ENCODE measurements at regions not wholly inside any gene's neighbourhood (a gene's known extent, or its start where the extent isn't known, plus 50 kb on each side); places are given as distances from the start of the nearest gene placed in this dataset.

GRCh38 chr14:65299826-65300225 lies 112.7 kb upstream of the FUT8 start:
- Histone ChIP-seq H3K9ac (no peak overlapping the region), H3K27ac (no peak overlapping the region), H3K4me3 (no peak overlapping the region), H3K9me3 (replicated peaks in 1 of 11) (no peaks in the 10 kb centered on the region), H3K4me2 (no peak overlapping the region), H3K36me3 (no peaks in the 10 kb centered on the region), H4K20me1 (no peaks in the 10 kb centered on the region), H3K4me1 (peaks cover 0 to 9% (median under 1%) of the 10 kb centered on the region in 10 experiments; a peak in 5 of 20 replicates), H3K27me3 (peaks cover 0 to 9% (median 0%) of the 10 kb centered on the region in 11 experiments; a peak in 1 of 22 replicates)
- TF ChIP-seq Cebpa-rat (IDR thresholded peaks at IDR 0.05): no peak

GRCh38 chr14:65301862-65302539 lies 110.5 kb upstream of the FUT8 start:
- Histone ChIP-seq H3K9me3 (replicated peaks in 1 of 11) (no peaks in the 10 kb centered on the region), H3K36me3 (no peaks in the 10 kb centered on the region), H4K20me1 (no peaks in the 10 kb centered on the region), H3K27ac (no peak overlapping the region), H3K4me1 (peaks cover 0 to 14% (median 4%) of the 10 kb centered on the region in 10 experiments; a peak in 5 of 20 replicates), H3K4me3 (no peak overlapping the region), H3K9ac (no peak overlapping the region), H3K27me3 (peaks cover 0 to 4% (median 0%) of the 10 kb centered on the region in 11 experiments; a peak in 1 of 22 replicates), H3K4me2 (no peak overlapping the region)
- no peak for TF ChIP-seq Cebpa-rat (IDR thresholded peaks at IDR 0.05)

- no peak for TF ChIP-seq Cebpa-rat (IDR thresholded peaks at IDR 0.05)
- no peak overlapping the region for H3K27ac ChIP-seq
- H3K4me1 ChIP-seq: peaks cover 0 to 14% (median 4%) of the 10 kb centered on the region in 10 experiments; a peak in 5 of 20 replicates
These were observed 109.8 kb upstream of the FUT8 start for GRCh38 chr14:65302571-65303189.

GRCh38 chr14:65303190-65303898 lies 109.2 kb upstream of the FUT8 start:
- Histone ChIP-seq H3K27ac (no peak overlapping the region), H3K9me3 (replicated peaks in 1 of 11) (peaks cover 0 to 4% (median 2%) of the 10 kb centered on the region in 11 experiments; a peak in 7 of 22 replicates), H4K20me1 (no peaks in the 10 kb centered on the region), H3K4me1 (peaks cover 0 to 14% (median 4%) of the 10 kb centered on the region in 10 experiments; a peak in 5 of 20 replicates), H3K27me3 (peaks cover 0 to 4% (median 0%) of the 10 kb centered on the region in 11 experiments; a peak in 1 of 22 replicates), H3K36me3 (no peaks in the 10 kb centered on the region), H3K4me2 (no peak overlapping the region), H3K9ac (no peak overlapping the region), H3K4me3 (no peak overlapping the region)
- TF ChIP-seq Cebpa-rat (IDR thresholded peaks at IDR 0.05): no peak

More at GRCh38 chr14:65302571-65303189, 109.8 kb upstream of the FUT8 start:
- H3K36me3 ChIP-seq: no peaks in the 10 kb centered on the region
- no peak overlapping the region for H3K4me2 ChIP-seq
- H3K27me3 ChIP-seq: peaks cover 0 to 4% (median 0%) of the 10 kb centered on the region in 11 experiments; a peak in 1 of 22 replicates
- H4K20me1 ChIP-seq: no peaks in the 10 kb centered on the region
- H3K4me3 ChIP-seq: no peak overlapping the region
- no peak overlapping the region for H3K9ac ChIP-seq
- no peaks in the 10 kb centered on the region for H3K9me3 ChIP-seq (replicated peaks in 1 of 11)

GRCh38 chr14:65303899-65304222 lies 108.7 kb upstream of the FUT8 start:
- Histone ChIP-seq H3K36me3 (no peaks in the 10 kb centered on the region), H3K4me1 (peaks cover 0 to 14% (median 4%) of the 10 kb centered on the region in 10 experiments; a peak in 5 of 20 replicates), H3K27me3 (peaks cover 0 to 4% (median 0%) of the 10 kb centered on the region in 11 experiments; a peak in 1 of 22 replicates), H3K9me3 (replicated peaks in 1 of 11) (peaks cover 0 to 9% (median 4%) of the 10 kb centered on the region in 11 experiments; a peak in 7 of 22 replicates), H3K9ac (no peak overlapping the region), H4K20me1 (no peaks in the 10 kb centered on the region), H3K27ac (no peak overlapping the region), H3K4me3 (no peak overlapping the region), H3K4me2 (no peak overlapping the region; a peak in 1 of 22 replicates)
- TF ChIP-seq Cebpa-rat (IDR thresholded peaks at IDR 0.05): no peak

- TF ChIP-seq Cebpa-rat (IDR thresholded peaks at IDR 0.05): no peak
- Histone ChIP-seq H3K27ac (no peak overlapping the region), H4K20me1 (no peaks in the 10 kb centered on the region), H3K4me2 (peak overlapping the region in 1 of 11 experiments; percentile 7; a peak in 2 of 22 replicates), H3K9me3 (replicated peaks in 1 of 11) (peaks cover 0 to 13% (median 5%) of the 10 kb centered on the region in 11 experiments; a peak in 9 of 22 replicates), H3K36me3 (no peaks in the 10 kb centered on the region), H3K4me1 (peaks cover 0 to 14% (median 4%) of the 10 kb centered on the region in 10 experiments; a peak in 5 of 20 replicates), H3K27me3 (peaks cover 0 to 4% (median 0%) of the 10 kb centered on the region in 11 experiments; a peak in 1 of 22 replicates), H3K4me3 (no peak overlapping the region), H3K9ac (no peak overlapping the region)
These were observed 108.3 kb upstream of the FUT8 start for GRCh38 chr14:65304239-65304638.

GRCh38 chr14:65304963-65305362 lies 107.6 kb upstream of the FUT8 start:
- TF ChIP-seq Cebpa-rat (IDR thresholded peaks at IDR 0.05): no peak
- Histone ChIP-seq H3K9ac (no peak overlapping the region), H4K20me1 (no peaks in the 10 kb centered on the region), H3K9me3 (replicated peaks in 1 of 11) (peaks cover 4 to 16% (median 8%) of the 10 kb centered on the region in 11 experiments; a peak in 11 of 22 replicates), H3K27me3 (peaks cover 0 to 4% (median 0%) of the 10 kb centered on the region in 11 experiments; a peak in 1 of 22 replicates), H3K4me2 (no peak overlapping the region; a peak in 2 of 22 replicates), H3K36me3 (no peaks in the 10 kb centered on the region), H3K4me1 (peaks cover 0 to 14% (median 4%) of the 10 kb centered on the region in 10 experiments; a peak in 5 of 20 replicates), H3K4me3 (no peak overlapping the region), H3K27ac (peak overlapping the region in 2 of 11 experiments; percentile 16; a peak in 1 of 22 replicates)

GRCh38 chr14:65308536-65308935 lies 104.0 kb upstream of the FUT8 start:
- Histone ChIP-seq H3K9me3 (replicated peaks in 1 of 11) (peaks cover 4 to 16% (median 8%) of the 10 kb centered on the region in 11 experiments; a peak in 11 of 22 replicates), H3K4me1 (peaks cover 0 to 13% (median 2%) of the 10 kb centered on the region in 10 experiments; a peak in 5 of 20 replicates), H4K20me1 (no peaks in the 10 kb centered on the region), H3K36me3 (no peaks in the 10 kb centered on the region), H3K27ac (no peak overlapping the region), H3K27me3 (no peaks in the 10 kb centered on the region), H3K4me2 (no peak overlapping the region), H3K4me3 (no peak overlapping the region), H3K9ac (no peak overlapping the region)
- no peak for TF ChIP-seq Cebpa-rat (IDR thresholded peaks at IDR 0.05)

GRCh38 chr14:65310568-65310967 lies 102.0 kb upstream of the FUT8 start:
- H3K9ac ChIP-seq: no peak overlapping the region
- H3K4me3 ChIP-seq: no peak overlapping the region
- peaks cover 0 to 6% (median 0%) of the 10 kb centered on the region in 10 experiments; a peak in 2 of 20 replicates for H3K4me1 ChIP-seq
- H3K4me2 ChIP-seq: no peak overlapping the region
- no peaks in the 10 kb centered on the region for H3K27me3 ChIP-seq
- no peak overlapping the region for H3K27ac ChIP-seq
- no peaks in the 10 kb centered on the region for H3K36me3 ChIP-seq
- TF ChIP-seq Cebpa-rat (IDR thresholded peaks at IDR 0.05): no peak
- H4K20me1 ChIP-seq: no peaks in the 10 kb centered on the region
- peaks cover 7 to 28% (median 11%) of the 10 kb centered on the region in 11 experiments; a peak in 20 of 22 replicates for H3K9me3 ChIP-seq (replicated peaks in 1 of 11)

All from BLaER1 treated with 17β-estradiol and CSF1 and Interleukin-3, amounts not matched to agents 10 nM and 100 nM (cell line).